ENCODE measurements at regions not wholly inside any gene's neighbourhood (a gene's known extent, or its start where the extent isn't known, plus 50 kb on each side); places are given as distances from the start of the nearest gene placed in this dataset.
"Not testable (repeated sequence)": the region's sequence is repeated elsewhere in the genome, so short reads cannot be mapped to it uniquely, and the experiment has no call there.

GRCh38 chr6:145112711-145113148 is 622.6 kb downstream of the EPM2A start:
- DNase-seq (ENCODE audit: low read depth) = no peak

- DNase-seq (ENCODE audit: low read depth) = no peak
Observed at GRCh38 chr6:145115638-145116037, 619.7 kb downstream of the EPM2A start.

GRCh38 chr6:145116591-145117178 is 618.6 kb downstream of the EPM2A start:
- DNase-seq (ENCODE audit: low read depth) = no peak

- DNase-seq (ENCODE audit: low read depth) = no peak
Observed at GRCh38 chr6:145118224-145118623, 617.1 kb downstream of the EPM2A start.

- no peak for DNase-seq (ENCODE audit: low read depth)
Observed at GRCh38 chr6:145119081-145119480, 616.2 kb downstream of the EPM2A start.

GRCh38 chr6:145132709-145133108 is 602.6 kb downstream of the EPM2A start:
- DNase-seq (ENCODE audit: low read depth) = no peak

GRCh38 chr6:145135702-145136101 is 599.6 kb downstream of the EPM2A start:
- DNase-seq (ENCODE audit: low read depth) = no peak

DNA sequence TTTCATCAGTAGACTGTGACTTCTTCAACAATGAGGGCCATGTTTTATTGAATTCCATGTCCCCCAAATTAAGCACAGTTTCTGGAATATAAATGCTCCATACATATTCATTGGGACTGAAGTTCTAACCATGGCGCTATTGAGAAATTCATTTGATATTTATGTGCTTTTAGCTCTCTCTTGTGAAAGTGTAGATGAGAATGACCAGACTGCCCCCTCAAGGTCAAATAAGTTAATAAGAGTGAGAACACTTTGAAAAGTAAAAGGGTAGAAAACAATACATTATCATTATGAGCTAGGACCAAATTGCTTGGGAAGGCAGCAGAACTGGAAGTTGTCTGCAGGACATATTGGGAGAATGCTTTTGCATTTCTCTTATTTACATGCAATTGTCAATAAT is 597.9 kb downstream of the EPM2A start:
- DNase-seq (ENCODE audit: low read depth) = no peak

DNA sequence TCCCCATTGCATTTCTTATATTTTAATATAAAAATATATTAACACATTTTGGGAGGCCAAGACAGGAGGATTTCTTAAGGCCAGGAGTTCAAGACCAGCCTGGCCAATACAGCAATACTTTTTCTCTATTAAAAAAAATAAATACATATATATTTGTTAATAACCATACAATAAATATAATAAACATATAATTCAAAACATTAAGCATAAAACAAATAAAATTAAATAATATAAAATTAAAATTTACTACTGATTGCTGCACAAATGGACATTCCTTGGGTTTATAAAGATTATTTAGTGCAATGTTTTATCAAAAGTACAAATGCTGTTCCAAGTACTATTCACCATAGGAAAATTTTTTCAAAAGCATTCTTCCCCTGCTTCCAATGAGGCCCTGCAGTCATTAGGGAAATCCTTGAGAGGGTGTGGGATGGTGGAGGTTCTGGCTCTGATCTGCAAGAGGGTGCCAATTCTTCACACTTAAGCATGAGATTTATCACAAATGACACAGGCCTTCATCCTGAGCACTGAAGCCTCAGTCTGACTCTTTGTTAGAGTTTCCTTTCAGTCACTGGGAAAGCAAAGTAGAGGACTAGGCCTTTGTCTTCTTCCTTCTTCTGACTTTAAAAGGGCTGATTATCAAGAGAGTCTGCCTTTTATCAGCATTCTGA is 596.7 kb downstream of the EPM2A start:
- DNase-seq (ENCODE audit: low read depth) = no peak

GRCh38 chr6:145139140-145139850 is 596.0 kb downstream of the EPM2A start:
- DNase-seq (ENCODE audit: low read depth) = no peak

DNA sequence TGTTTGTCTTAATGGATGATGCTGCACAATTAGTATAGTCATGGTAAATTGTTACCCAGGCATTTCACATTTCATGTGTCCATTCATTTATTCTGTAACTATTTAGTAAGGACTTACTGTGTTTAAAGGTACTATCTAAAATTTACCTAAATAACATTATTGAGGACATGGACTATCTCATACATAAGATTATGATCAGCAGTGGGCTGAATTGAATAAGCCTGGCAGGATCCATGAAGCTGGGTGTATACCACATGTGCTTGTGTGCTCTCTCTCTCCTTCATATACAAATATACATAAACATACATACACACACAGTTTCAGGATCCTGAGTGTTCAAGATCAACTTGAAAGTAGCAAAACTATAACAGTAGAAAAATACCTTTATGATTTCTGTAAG is 595.4 kb downstream of the EPM2A start:
- no peak for DNase-seq (ENCODE audit: low read depth)

DNA sequence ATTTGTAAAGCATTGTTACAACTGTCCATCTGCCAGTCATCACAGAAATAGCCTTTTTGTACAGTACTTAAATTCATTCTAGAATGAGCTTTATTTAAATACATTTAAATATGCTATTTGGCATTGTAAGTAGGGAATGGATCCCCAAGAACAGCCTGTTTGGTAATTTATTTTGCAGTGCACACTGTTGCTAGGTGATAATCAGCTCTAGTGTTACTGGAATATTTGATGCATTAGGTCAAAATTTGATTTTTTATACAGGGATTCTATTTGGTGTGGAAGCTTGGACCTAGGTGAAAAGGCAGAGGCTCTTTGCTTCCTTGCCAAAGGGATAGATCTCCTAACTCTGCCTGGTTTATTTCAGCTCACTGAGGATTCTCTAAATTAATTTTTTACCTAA is 593.7 kb downstream of the EPM2A start:
- no peak for DNase-seq (ENCODE audit: low read depth)

- no peak for DNase-seq (ENCODE audit: low read depth)
Observed at GRCh38 chr6:145142958-145143357, 592.4 kb downstream of the EPM2A start.

DNA sequence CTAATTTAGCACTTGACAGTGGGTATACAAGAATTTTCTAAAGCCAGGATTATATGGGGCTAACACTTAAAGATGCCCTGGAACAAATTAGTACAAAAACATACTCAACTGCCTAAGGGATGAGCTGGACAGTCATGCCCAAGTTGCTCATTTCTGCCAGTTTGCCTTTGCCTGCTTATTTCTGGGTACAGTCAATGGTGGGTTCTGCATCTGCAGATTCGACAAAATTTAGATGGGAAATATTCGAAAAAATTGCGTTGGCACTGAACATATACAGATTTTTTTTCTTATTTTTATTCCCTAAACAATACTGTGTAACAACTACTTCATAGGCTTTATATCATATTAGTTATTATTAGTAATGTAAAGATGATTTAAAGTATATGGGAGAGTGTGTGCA is 591.9 kb downstream of the EPM2A start:
- no peak for DNase-seq (ENCODE audit: low read depth)

DNA sequence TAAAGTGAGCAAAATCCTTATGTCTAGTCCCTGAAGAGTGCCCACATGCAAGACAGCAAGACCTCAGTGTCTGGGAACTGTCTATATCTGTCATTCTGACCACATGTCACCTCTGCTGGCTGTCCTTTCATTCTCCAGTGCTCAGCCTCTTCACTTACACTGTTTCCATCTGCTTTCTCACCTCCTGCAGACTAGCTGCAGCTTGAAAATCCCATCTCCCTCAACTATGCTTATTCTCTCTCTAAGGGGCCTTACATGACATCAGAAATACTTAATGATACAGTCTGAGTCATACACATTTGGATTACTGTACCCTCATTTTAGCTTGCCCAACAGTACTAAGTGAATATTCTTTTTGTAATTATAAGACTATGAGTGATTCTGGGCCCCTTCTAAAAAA is 587.8 kb downstream of the EPM2A start:
- no peak for DNase-seq (ENCODE audit: low read depth)

DNA sequence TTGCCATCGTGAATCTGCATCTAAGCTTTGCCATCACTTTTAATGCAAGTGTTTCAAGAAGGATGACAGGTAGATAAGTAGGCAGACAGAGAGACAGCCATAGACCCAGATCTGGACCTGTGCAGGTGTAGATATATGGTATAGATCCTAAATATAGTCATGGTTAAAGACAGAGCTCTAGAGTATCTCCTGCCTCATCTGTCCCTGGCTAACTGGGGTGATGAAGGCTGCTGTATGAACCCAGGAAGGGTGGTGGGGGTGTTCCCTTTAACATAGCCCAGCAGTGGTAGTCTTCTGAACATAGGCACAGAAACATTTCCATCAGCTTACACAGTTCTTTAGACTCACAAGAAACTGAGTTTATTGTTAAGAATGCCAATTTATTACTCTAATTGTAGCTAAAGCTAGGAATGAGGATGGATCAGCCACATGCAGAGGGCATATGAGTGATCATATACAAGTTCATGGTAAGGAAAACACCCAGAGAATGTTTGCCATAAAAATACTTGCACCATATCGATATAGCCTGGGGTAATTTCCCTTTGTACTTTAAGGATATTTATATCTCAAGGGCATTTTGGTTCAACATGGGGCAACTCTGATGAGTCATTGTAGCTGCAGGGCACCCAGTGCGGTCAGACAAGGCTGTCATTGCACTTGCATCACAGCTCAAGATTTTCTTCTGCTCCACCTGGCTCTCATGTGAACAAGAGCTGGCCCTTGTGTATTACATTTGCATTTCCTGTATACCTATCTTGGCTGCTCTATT is 587.2 kb downstream of the EPM2A start:
- no peak for DNase-seq (ENCODE audit: low read depth)

DNA sequence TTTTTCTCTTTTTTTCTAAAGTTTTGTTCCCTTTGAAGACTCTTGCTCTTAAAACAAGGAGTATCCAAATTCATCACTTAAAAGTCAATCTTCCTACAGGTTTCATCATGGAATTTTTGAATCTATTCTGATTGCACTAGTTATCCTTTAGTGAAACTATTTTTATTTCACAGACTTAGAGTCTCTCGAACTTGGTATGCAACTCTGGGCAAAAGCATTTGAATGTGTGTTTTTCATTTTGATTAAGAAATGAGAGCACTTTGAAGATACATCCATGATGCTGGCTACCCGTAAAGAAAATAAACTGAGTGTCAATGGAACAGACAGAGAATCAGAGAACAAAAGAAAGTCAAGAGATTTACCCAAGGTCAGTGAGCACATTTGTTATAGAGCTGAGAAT is 586.5 kb downstream of the EPM2A start:
- DNase-seq (ENCODE audit: low read depth) = no peak

- no peak for DNase-seq (ENCODE audit: low read depth)
Observed at GRCh38 chr6:145151624-145152023, 583.7 kb downstream of the EPM2A start.

DNA sequence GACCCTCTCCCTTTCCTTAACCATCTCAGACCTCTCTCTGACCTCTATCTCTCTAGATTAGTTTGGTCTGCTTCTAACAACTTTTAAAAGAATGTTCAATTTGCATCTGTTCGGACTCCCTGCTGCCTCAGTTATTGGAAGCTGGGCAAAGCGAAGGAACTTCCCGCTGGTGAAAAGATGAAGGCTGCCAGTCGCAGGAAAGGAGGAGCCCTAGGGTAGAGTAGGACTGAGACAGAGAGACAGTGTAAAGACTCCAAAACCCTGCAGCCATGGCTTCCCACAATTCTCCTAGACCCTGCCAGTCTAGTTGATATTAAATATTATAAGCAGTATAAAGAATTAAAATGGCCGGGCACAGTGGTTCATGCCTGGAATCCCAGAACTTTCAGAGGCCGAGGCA is 581.8 kb downstream of the EPM2A start:
- DNase-seq (ENCODE audit: low read depth) = no peak

DNA sequence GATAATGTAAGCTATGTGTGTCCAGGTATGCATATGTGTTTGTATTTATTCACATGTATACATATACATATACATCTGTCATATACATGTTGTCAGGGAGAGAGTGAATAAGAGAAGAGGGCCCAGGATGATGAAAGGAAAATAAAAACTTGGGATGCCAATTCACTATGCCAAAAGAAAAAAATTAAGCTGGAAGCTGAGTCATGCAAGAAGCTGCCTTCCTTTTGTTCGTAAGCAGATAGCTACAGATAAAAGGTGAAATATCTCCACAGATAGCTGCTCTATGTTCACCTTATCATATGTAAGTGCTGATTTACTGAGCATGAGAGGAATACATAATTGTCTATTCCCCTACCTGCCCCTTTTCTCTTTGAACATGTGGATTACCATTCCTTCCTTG is 579.9 kb downstream of the EPM2A start:
- no peak for DNase-seq (ENCODE audit: low read depth)

DNA sequence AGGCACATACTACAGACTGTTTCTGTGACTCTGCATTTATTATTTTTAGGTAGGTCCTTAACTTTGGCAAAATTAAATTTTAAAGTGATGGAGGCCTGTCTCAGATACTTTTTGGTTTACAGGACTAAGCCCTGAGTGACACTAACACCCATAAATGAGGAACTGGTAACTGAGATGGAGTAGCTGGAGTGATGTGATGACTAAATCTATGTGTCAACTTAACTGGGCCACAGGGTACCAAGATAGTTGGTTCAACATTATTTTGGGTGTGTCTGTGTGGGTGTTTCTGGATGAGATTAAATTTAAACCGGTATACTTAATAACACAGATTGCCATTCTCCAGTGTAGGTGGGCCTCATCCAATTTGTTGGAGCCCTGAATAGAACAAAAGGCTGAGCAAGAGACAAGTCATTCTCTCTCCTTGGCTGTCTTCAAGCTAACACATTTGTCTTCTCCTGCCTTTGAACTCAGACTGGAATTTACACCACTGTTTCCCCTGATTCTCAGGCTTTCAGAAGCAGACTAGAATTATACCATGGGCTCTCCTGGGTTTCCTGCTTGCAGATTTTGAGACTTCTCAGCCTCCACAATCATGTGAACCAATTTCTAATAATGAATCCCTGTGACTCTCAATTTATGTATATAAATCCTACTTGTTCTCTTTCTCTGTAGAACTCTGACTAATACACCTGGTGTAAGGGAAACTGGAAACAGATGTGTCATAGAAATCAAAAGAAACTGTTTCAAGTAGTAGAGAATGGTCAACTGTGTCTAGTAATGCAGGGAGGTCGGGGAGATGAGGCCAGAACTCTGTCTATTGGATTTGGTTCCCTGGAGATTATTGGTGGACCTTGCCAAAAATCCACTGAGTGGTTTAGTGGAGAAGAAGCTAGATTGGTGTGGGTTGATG is 579.2 kb downstream of the EPM2A start:
- DNase-seq (ENCODE audit: low read depth) = no peak

DNA sequence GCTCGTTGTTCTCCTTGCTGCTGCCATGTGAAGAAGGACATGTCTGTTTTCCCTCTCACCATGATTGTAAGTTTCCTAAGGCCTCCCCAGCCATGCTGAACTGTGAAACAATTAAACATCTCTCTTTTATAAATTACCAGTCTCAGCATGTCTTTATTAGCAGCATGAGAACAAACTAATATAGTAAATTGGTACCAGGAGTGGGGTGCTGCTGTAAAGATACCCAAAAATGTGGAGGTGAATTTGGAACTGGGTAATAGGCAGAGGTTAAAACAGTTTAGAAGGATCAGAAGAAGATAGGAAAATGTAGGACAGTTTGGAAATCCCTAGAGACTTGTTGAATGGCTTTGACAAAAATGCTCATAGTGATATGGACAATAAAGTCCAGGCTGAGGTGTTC is 576.7 kb downstream of the EPM2A start:
- DNase-seq (ENCODE audit: low read depth) = not testable (repeated sequence)

All from stimulated activated CD8-positive, alpha-beta memory T cell treated with anti-CD3 and anti-CD28 coated beads, Interleukin-15, amount 100 ng/mL, for 24 hours (primary cell).